CD4-positive, CD25-positive, alpha-beta regulatory T cell (primary cell): ENCODE measurements at regions not wholly inside any gene's neighbourhood (a gene's known extent, or its start where the extent isn't known, plus 50 kb on each side); places are given as distances from the start of the nearest gene placed in this dataset.

ENCODE experiments used
- ATAC-seq, 2 donors: fragments of 150-1000 bp; cut with Tn5 transposase; one replicate each; pipeline ENCODE4 v1.10.0; 2021; ENCODE audit warnings: low read depth in 2 of 2, moderate number of reproducible peaks in 2 of 2, moderate library complexity in 1 of 2
- DNase-seq, 3 donors: peaks; one replicate each; pipeline versions ENCODE4 v3.0.0 to v3.0.0-alpha.2; 2012 to 2022; ENCODE audit warnings: mixed read lengths in 1 of 3
- H3K27ac ChIP-seq: one replicate; pipeline ENCODE4 v1.7.0; 2013; ENCODE audit warnings: mild to moderate bottlenecking, low read length; ENCODE audit not compliant: insufficient read depth, poor library complexity, severe bottlenecking
- H3K27me3 ChIP-seq: one replicate; pipeline ENCODE4 v1.7.0; 2013; ENCODE audit warnings: low read length; ENCODE audit not compliant: control insufficient read depth, insufficient read depth
- H3K36me3 ChIP-seq: one replicate; pipeline ENCODE4 v1.7.0; 2013; ENCODE audit warnings: mild to moderate bottlenecking, low read length, moderate library complexity; ENCODE audit not compliant: control insufficient read depth, insufficient read depth
- H3K4me1 ChIP-seq: 2 replicates; pipeline ENCODE4 v1.7.0; 2013; ENCODE audit warnings: mild to moderate bottlenecking, low read length; ENCODE audit not compliant: insufficient read depth, control insufficient read depth, poor library complexity, severe bottlenecking
- H3K4me3 ChIP-seq: one replicate; pipeline ENCODE4 v1.7.0; 2013; ENCODE audit warnings: low read depth, mild to moderate bottlenecking, low read length, moderate library complexity
- H3K9me3 ChIP-seq, 2 experiments: 1 replicate in 1 of 2; 2 replicates in 1 of 2; pipeline ENCODE4 v1.7.0; 2013; ENCODE audit warnings: low read length in 2 of 2, mild to moderate bottlenecking in 1 of 2, moderate library complexity in 1 of 2; ENCODE audit not compliant: control insufficient read depth in 2 of 2
- H3K27ac Mint-ChIP-seq, 3 donors: one replicate each; pipeline ENCODE4 v1.8.0; 2020 to 2022; ENCODE audit warnings: mild to moderate bottlenecking in 3 of 3, mixed read lengths in 3 of 3, moderate library complexity in 2 of 3
- H3K27me3 Mint-ChIP-seq: one replicate; pipeline ENCODE4 v1.8.0; 2022; ENCODE audit warnings: mild to moderate bottlenecking, mixed read lengths
- H3K36me3 Mint-ChIP-seq: one replicate; pipeline ENCODE4 v1.8.0; 2020; ENCODE audit warnings: mixed read lengths
- H3K4me1 Mint-ChIP-seq, 4 donors: one replicate each; pipeline ENCODE4 v1.8.0; 2020 to 2022; ENCODE audit warnings: mixed read lengths in 4 of 4, mild to moderate bottlenecking in 1 of 4
- H3K4me3 Mint-ChIP-seq, 4 donors: one replicate each; pipeline ENCODE4 v1.8.0; 2020 to 2022; ENCODE audit warnings: mild to moderate bottlenecking in 4 of 4, mixed read lengths in 4 of 4, moderate library complexity in 3 of 4
- H3K9me3 Mint-ChIP-seq, 7 donors: one replicate each; pipeline ENCODE4 v1.8.0; 2020 to 2022; ENCODE audit warnings: mixed read lengths in 7 of 7, mild to moderate bottlenecking in 3 of 7, moderate library complexity in 2 of 7

GRCh38 chr20:61127311-61128039 is 124.6 kb upstream of the CDH4 start:
- Mint-ChIP-seq H3K27ac (no peak overlapping the region), H3K4me1 (peaks cover 0 to 4% (median 0%) of the 10 kb centered on the region in 4 donors), H3K36me3 (no peaks in the 10 kb centered on the region), H3K27me3 (no peaks in the 10 kb centered on the region), H3K9me3 (no peaks in the 10 kb centered on the region), H3K4me3 (no peak overlapping the region)
- H3K4me1 ChIP-seq: no peaks in the 10 kb centered on the region
- no peaks in the 10 kb centered on the region for H3K9me3 ChIP-seq
- no peak overlapping the region for H3K27ac ChIP-seq
- H3K4me3 ChIP-seq: no peak overlapping the region
- no peaks in the 10 kb centered on the region for H3K36me3 ChIP-seq
- no peaks in the 10 kb centered on the region for H3K27me3 ChIP-seq
- DNase-seq (no peak), ATAC-seq (no peak)

GRCh38 chr20:61128701-61129269 is 123.3 kb upstream of the CDH4 start:
- ATAC-seq (no peak), DNase-seq (no peak)
- Histone ChIP-seq H3K4me3 (no peak overlapping the region), H3K4me1 (no peaks in the 10 kb centered on the region), H3K27me3 (no peaks in the 10 kb centered on the region), H3K9me3 (no peaks in the 10 kb centered on the region), H3K36me3 (no peaks in the 10 kb centered on the region), H3K27ac (no peak overlapping the region)
- Mint-ChIP-seq H3K9me3 (peaks cover 0 to 1% (median 0%) of the 10 kb centered on the region in 7 donors), H3K4me1 (peaks cover 0 to 4% (median 0%) of the 10 kb centered on the region in 4 donors), H3K4me3 (no peak overlapping the region), H3K27me3 (no peaks in the 10 kb centered on the region), H3K36me3 (no peaks in the 10 kb centered on the region), H3K27ac (no peak overlapping the region)

GRCh38 chr20:61129311-61129710 is 122.8 kb upstream of the CDH4 start:
- Mint-ChIP-seq H3K4me3 (no peak overlapping the region), H3K9me3 (peaks cover 0 to 1% (median 0%) of the 10 kb centered on the region in 7 donors), H3K36me3 (no peaks in the 10 kb centered on the region), H3K27ac (no peak overlapping the region), H3K27me3 (no peaks in the 10 kb centered on the region), H3K4me1 (peaks cover 0 to 4% (median 0%) of the 10 kb centered on the region in 4 donors)
- Histone ChIP-seq H3K4me3 (no peak overlapping the region), H3K27ac (no peak overlapping the region), H3K27me3 (no peaks in the 10 kb centered on the region), H3K9me3 (no peaks in the 10 kb centered on the region), H3K36me3 (no peaks in the 10 kb centered on the region), H3K4me1 (no peaks in the 10 kb centered on the region)
- DNase-seq (no peak), ATAC-seq (no peak)

- Mint-ChIP-seq H3K27ac (no peak overlapping the region), H3K36me3 (no peaks in the 10 kb centered on the region), H3K27me3 (no peaks in the 10 kb centered on the region), H3K4me1 (peaks cover 0 to 4% (median 0%) of the 10 kb centered on the region in 4 donors), H3K4me3 (no peak overlapping the region), H3K9me3 (peaks cover 0 to 1% (median 0%) of the 10 kb centered on the region in 7 donors)
- Histone ChIP-seq H3K27me3 (no peaks in the 10 kb centered on the region), H3K36me3 (no peaks in the 10 kb centered on the region), H3K4me1 (no peaks in the 10 kb centered on the region), H3K27ac (no peak overlapping the region), H3K4me3 (no peak overlapping the region), H3K9me3 (no peaks in the 10 kb centered on the region)
- DNase-seq (no peak), ATAC-seq (no peak)
Observed at GRCh38 chr20:61130156-61130555, 121.9 kb upstream of the CDH4 start.

- no peak overlapping the region for H3K4me3 Mint-ChIP-seq
- ATAC-seq (no peak), DNase-seq (no peak)
- H3K4me1 ChIP-seq: no peaks in the 10 kb centered on the region
- no peaks in the 10 kb centered on the region for H3K36me3 Mint-ChIP-seq
- H3K36me3 ChIP-seq: no peaks in the 10 kb centered on the region
- no peak overlapping the region for H3K4me3 ChIP-seq
- no peaks in the 10 kb centered on the region for H3K27me3 Mint-ChIP-seq
- no peak overlapping the region for H3K27ac Mint-ChIP-seq
- no peaks in the 10 kb centered on the region for H3K9me3 ChIP-seq
- H3K4me1 Mint-ChIP-seq: peaks cover 0 to 4% (median 0%) of the 10 kb centered on the region in 4 donors
- peaks cover 0 to 1% (median 0%) of the 10 kb centered on the region in 7 donors for H3K9me3 Mint-ChIP-seq
- no peak overlapping the region for H3K27ac ChIP-seq
- H3K27me3 ChIP-seq: no peaks in the 10 kb centered on the region
Observed at GRCh38 chr20:61131944-61132343, 120.1 kb upstream of the CDH4 start.

GRCh38 chr20:61133611-61134010 is 118.5 kb upstream of the CDH4 start:
- H3K36me3 ChIP-seq: no peaks in the 10 kb centered on the region
- Mint-ChIP-seq H3K36me3 (no peaks in the 10 kb centered on the region), H3K4me1 (peaks cover 0 to 4% (median 0%) of the 10 kb centered on the region in 4 donors), H3K9me3 (peaks cover 0 to 1% (median 0%) of the 10 kb centered on the region in 7 donors), H3K27ac (no peak overlapping the region), H3K4me3 (no peak overlapping the region), H3K27me3 (no peaks in the 10 kb centered on the region)
- no peak for ATAC-seq
- H3K4me1 ChIP-seq: no peaks in the 10 kb centered on the region
- H3K27me3 ChIP-seq: no peaks in the 10 kb centered on the region
- no peak for DNase-seq
- no peak overlapping the region for H3K27ac ChIP-seq
- no peak overlapping the region for H3K4me3 ChIP-seq
- no peaks in the 10 kb centered on the region for H3K9me3 ChIP-seq

- no peaks in the 10 kb centered on the region for H3K27me3 Mint-ChIP-seq
- peaks cover 0 to 1% (median 0%) of the 10 kb centered on the region in 7 donors for H3K9me3 Mint-ChIP-seq
- Histone ChIP-seq H3K9me3 (no peaks in the 10 kb centered on the region), H3K36me3 (no peaks in the 10 kb centered on the region), H3K4me1 (no peaks in the 10 kb centered on the region), H3K27me3 (no peaks in the 10 kb centered on the region), H3K4me3 (no peak overlapping the region), H3K27ac (no peak overlapping the region)
- no peak for DNase-seq
- H3K36me3 Mint-ChIP-seq: no peaks in the 10 kb centered on the region
- no peak overlapping the region for H3K27ac Mint-ChIP-seq
- no peak for ATAC-seq
- no peak overlapping the region for H3K4me3 Mint-ChIP-seq
- no peaks in the 10 kb centered on the region for H3K4me1 Mint-ChIP-seq
Observed at GRCh38 chr20:61134296-61135030, 117.6 kb upstream of the CDH4 start.
